GM19239 (cell line): ENCODE measurements at regions not wholly inside any gene's neighbourhood (a gene's known extent, or its start where the extent isn't known, plus 50 kb on each side); places are given as distances from the start of the nearest gene placed in this dataset.

Source experiments
- DNase-seq: peaks from one replicate; pipeline ENCODE4 v3.0.0; 2011; ENCODE audit warnings: low spot score; ENCODE audit not compliant: insufficient read length
- FAIRE-seq: peaks from 2 replicates; lab custom pipeline; 2011; peaks lifted over from hg19 to GRCh38; lab: Jason Lieb, UNC

GRCh38 chr1:168365719-168366479 lies 85.2 kb downstream of the TBX19 start:
- no peak for DNase-seq
- FAIRE-seq = no peak
